ENCODE measurements at regions not wholly inside any gene's neighbourhood (a gene's known extent, or its start where the extent isn't known, plus 50 kb on each side); places are given as distances from the start of the nearest gene placed in this dataset.

DNA sequence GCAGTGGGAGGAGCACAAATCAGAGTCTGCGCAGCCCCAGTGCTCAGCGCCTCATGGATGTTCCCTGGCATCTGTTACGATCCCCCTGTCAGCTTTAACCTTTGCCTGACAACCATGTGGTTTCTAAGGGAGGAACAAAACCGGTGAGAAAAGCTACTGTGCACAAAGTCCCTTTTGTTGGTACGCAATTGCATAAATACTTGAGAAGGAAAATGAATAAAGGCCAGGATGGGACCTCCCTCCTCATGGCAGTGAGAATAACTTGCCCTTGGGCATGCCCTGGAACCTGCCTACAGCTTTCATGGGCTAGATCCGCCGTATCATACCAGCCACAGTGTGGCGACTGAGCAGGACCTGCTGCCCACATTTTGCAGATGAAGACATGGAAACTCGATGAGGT lies 81.0 kb downstream of the RIN2 start:
- Histone ChIP-seq H3K9me3 (ENCODE audit: control insufficient read depth, insufficient read depth, low read depth, low read length) (no peaks in the 10 kb centered on the region), H3K27ac (ENCODE audit: extremely low read depth, low read depth, low read length) (no peak overlapping the region), H3K4me3 (ENCODE audit: low read depth, low read length) (no peak overlapping the region), H3K4me1 (ENCODE audit: control insufficient read depth, insufficient read depth, low read length) (no peaks in the 10 kb centered on the region), H3K36me3 (ENCODE audit: control insufficient read depth in 2 of 2, insufficient read depth in 1 of 2, low read length in 2 of 2) (no peaks in the 10 kb centered on the region)
- ChIA-PET POLR2A (no interaction called here), CTCF (interaction anchor here (0.7 to 4.8 kb wide), 2 partner anchors 11 to 55 kb away, joined by 3 to 20 read pairs; no protein-coding TSS in a partner anchor)
- TF ChIP-seq MEIS1 (CRISPR knock-in tag; IDR thresholded peaks at IDR 0.05; ENCODE audit: borderline replicate concordance) (no peak), ZNF660 (tag by site-specific recombination; IDR thresholded peaks at IDR 0.05) (no peak), ZNF777 (tag by site-specific recombination; IDR thresholded peaks at IDR 0.05; ENCODE audit: borderline replicate concordance) (no peak), ZNF501 (tag by site-specific recombination; IDR thresholded peaks at IDR 0.05) (no peak), ZNF791 (tag by site-specific recombination; IDR thresholded peaks at IDR 0.05) (no peak), ZNF776 (tag by site-specific recombination; IDR thresholded peaks at IDR 0.05; ENCODE audit: borderline replicate concordance) (no peak), FEZF1 (tag by site-specific recombination; IDR thresholded peaks at IDR 0.05) (no peak), ZNF211 (tag by site-specific recombination; IDR thresholded peaks at IDR 0.05; ENCODE audit: low read depth) (no peak), ZNF24 (tag by site-specific recombination; IDR thresholded peaks at IDR 0.05) (no peak), ZBTB20 (tag by site-specific recombination; IDR thresholded peaks at IDR 0.05) (no peak), ZNF785 (tag by site-specific recombination; IDR thresholded peaks at IDR 0.05) (no peak), ZNF623 (tag by site-specific recombination; IDR thresholded peaks at IDR 0.05) (no peak), ZNF510 (tag by site-specific recombination; IDR thresholded peaks at IDR 0.05; ENCODE audit: insufficient replicate concordance) (no peak), SALL2 (tag by site-specific recombination; IDR thresholded peaks at IDR 0.05; ENCODE audit: borderline replicate concordance) (no peak)
- TF ChIP-seq, protein P1, sequence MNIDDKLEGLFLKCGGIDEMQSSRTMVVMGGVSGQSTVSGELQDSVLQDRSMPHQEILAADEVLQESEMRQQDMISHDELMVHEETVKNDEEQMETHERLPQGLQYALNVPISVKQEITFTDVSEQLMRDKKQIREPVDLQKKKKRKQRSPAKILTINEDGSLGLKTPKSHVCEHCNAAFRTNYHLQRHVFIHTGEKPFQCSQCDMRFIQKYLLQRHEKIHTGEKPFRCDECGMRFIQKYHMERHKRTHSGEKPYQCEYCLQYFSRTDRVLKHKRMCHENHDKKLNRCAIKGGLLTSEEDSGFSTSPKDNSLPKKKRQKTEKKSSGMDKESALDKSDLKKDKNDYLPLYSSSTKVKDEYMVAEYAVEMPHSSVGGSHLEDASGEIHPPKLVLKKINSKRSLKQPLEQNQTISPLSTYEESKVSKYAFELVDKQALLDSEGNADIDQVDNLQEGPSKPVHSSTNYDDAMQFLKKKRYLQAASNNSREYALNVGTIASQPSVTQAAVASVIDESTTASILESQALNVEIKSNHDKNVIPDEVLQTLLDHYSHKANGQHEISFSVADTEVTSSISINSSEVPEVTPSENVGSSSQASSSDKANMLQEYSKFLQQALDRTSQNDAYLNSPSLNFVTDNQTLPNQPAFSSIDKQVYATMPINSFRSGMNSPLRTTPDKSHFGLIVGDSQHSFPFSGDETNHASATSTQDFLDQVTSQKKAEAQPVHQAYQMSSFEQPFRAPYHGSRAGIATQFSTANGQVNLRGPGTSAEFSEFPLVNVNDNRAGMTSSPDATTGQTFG (tag by site-specific recombination; IDR thresholded peaks at IDR 0.05; ENCODE audit: borderline replicate concordance), result no peak
- TF ChIP-seq, protein P2, sequence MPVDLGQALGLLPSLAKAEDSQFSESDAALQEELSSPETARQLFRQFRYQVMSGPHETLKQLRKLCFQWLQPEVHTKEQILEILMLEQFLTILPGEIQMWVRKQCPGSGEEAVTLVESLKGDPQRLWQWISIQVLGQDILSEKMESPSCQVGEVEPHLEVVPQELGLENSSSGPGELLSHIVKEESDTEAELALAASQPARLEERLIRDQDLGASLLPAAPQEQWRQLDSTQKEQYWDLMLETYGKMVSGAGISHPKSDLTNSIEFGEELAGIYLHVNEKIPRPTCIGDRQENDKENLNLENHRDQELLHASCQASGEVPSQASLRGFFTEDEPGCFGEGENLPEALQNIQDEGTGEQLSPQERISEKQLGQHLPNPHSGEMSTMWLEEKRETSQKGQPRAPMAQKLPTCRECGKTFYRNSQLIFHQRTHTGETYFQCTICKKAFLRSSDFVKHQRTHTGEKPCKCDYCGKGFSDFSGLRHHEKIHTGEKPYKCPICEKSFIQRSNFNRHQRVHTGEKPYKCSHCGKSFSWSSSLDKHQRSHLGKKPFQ (tag by site-specific recombination; IDR thresholded peaks at IDR 0.05), result no peak
- TF ChIP-seq, protein P3, sequence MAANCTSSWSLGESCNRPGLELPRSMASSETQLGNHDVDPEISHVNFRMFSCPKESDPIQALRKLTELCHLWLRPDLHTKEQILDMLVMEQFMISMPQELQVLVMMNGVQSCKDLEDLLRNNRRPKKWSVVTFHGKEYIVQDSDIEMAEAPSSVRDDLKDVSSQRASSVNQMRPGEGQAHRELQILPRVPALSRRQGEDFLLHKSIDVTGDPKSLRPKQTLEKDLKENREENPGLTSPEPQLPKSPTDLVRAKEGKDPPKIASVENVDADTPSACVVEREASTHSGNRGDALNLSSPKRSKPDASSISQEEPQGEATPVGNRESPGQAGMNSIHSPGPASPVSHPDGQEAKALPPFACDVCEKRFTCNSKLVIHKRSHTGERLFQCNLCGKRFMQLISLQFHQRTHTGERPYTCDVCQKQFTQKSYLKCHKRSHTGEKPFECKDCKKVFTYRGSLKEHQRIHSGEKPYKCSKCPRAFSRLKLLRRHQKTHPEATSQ (tag by site-specific recombination; IDR thresholded peaks at IDR 0.05), result no peak

DNA sequence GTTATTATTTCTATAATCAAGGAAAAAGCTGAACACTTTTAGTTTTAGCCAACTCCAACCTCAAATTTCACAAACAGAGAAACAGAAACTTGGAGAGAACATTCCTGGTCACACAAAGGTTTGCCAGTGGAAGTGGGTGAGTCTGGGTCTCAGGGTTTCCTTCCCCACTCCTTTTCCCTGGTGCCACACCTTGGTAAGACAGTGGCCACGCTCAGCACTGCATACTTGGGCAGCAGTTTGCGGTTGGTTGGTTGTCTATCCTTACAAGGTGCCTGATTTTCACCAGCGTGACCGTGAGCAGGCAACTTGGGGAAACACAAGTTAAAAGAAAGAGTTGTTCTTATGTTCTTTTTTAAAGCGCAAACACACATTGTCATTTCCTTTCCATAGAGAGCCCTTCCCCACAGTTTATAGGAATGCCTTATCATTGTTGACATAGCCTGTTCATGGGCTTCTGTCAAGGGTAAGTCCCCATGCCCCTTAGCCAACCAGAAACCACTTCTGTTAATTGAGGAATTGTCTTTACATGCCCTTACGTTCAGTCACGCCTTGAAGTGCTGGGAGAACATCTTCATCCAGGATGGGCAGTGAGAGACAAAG lies 82.2 kb downstream of the RIN2 start:
- Histone ChIP-seq H3K9me3 (ENCODE audit: control insufficient read depth, insufficient read depth, low read depth, low read length) (no peaks in the 10 kb centered on the region), H3K4me3 (ENCODE audit: low read depth, low read length) (no peak overlapping the region), H3K27ac (ENCODE audit: extremely low read depth, low read depth, low read length) (no peak overlapping the region), H3K36me3 (ENCODE audit: control insufficient read depth in 2 of 2, insufficient read depth in 1 of 2, low read length in 2 of 2) (no peaks in the 10 kb centered on the region), H3K4me1 (ENCODE audit: control insufficient read depth, insufficient read depth, low read length) (no peaks in the 10 kb centered on the region)
- ChIA-PET CTCF (interaction anchor here (2.7 to 4.8 kb wide), 2 partner anchors 12 kb away, joined by 6 to 20 read pairs; no protein-coding TSS in a partner anchor), POLR2A (no interaction called here)
- TF ChIP-seq, protein P4, sequence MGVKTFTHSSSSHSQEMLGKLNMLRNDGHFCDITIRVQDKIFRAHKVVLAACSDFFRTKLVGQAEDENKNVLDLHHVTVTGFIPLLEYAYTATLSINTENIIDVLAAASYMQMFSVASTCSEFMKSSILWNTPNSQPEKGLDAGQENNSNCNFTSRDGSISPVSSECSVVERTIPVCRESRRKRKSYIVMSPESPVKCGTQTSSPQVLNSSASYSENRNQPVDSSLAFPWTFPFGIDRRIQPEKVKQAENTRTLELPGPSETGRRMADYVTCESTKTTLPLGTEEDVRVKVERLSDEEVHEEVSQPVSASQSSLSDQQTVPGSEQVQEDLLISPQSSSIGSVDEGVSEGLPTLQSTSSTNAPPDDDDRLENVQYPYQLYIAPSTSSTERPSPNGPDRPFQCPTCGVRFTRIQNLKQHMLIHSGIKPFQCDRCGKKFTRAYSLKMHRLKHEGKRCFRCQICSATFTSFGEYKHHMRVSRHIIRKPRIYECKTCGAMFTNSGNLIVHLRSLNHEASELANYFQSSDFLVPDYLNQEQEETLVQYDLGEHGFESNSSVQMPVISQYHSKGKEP (tag by site-specific recombination; IDR thresholded peaks at IDR 0.05), result no peak
- TF ChIP-seq, protein P5, sequence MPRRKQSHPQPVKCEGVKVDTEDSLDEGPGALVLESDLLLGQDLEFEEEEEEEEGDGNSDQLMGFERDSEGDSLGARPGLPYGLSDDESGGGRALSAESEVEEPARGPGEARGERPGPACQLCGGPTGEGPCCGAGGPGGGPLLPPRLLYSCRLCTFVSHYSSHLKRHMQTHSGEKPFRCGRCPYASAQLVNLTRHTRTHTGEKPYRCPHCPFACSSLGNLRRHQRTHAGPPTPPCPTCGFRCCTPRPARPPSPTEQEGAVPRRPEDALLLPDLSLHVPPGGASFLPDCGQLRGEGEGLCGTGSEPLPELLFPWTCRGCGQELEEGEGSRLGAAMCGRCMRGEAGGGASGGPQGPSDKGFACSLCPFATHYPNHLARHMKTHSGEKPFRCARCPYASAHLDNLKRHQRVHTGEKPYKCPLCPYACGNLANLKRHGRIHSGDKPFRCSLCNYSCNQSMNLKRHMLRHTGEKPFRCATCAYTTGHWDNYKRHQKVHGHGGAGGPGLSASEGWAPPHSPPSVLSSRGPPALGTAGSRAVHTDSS (tag by site-specific recombination; IDR thresholded peaks at IDR 0.05), result no peak
- TF ChIP-seq, protein P6, sequence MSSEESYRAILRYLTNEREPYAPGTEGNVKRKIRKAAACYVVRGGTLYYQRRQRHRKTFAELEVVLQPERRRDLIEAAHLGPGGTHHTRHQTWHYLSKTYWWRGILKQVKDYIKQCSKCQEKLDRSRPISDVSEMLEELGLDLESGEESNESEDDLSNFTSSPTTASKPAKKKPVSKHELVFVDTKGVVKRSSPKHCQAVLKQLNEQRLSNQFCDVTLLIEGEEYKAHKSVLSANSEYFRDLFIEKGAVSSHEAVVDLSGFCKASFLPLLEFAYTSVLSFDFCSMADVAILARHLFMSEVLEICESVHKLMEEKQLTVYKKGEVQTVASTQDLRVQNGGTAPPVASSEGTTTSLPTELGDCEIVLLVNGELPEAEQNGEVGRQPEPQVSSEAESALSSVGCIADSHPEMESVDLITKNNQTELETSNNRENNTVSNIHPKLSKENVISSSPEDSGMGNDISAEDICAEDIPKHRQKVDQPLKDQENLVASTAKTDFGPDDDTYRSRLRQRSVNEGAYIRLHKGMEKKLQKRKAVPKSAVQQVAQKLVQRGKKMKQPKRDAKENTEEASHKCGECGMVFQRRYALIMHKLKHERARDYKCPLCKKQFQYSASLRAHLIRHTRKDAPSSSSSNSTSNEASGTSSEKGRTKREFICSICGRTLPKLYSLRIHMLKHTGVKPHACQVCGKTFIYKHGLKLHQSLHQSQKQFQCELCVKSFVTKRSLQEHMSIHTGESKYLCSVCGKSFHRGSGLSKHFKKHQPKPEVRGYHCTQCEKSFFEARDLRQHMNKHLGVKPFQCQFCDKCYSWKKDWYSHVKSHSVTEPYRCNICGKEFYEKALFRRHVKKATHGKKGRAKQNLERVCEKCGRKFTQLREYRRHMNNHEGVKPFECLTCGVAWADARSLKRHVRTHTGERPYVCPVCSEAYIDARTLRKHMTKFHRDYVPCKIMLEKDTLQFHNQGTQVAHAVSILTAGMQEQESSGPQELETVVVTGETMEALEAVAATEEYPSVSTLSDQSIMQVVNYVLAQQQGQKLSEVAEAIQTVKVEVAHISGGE (tag by site-specific recombination; conservative IDR thresholded peaks at IDR 0.05; ENCODE audit: low read depth), result no peak

Data from HEK293 (cell line).